Fibroblast of mammary gland (primary cell): ENCODE measurements at regions not wholly inside any gene's neighbourhood (a gene's known extent, or its start where the extent isn't known, plus 50 kb on each side); places are given as distances from the start of the nearest gene placed in this dataset.

Experiments used
- DNase-seq: peaks from one replicate; pipeline ENCODE4 v3.0.0-alpha.2; 2010; ENCODE audit warnings: low read depth
- H3K4me3 ChIP-seq: 2 replicates; pipeline ENCODE4 v1.5.1; 2011; ENCODE audit warnings: low read depth, mild to moderate bottlenecking, low read length, moderate library complexity; ENCODE audit not compliant: control insufficient read depth
- CTCF ChIP-seq: conservative IDR thresholded peaks from 2 replicates; pipeline ENCODE4 v1.5.1; 2011; ENCODE audit warnings: low read depth, low read length, inconsistent platforms; ENCODE audit not compliant: control insufficient read depth, insufficient read depth

DNA sequence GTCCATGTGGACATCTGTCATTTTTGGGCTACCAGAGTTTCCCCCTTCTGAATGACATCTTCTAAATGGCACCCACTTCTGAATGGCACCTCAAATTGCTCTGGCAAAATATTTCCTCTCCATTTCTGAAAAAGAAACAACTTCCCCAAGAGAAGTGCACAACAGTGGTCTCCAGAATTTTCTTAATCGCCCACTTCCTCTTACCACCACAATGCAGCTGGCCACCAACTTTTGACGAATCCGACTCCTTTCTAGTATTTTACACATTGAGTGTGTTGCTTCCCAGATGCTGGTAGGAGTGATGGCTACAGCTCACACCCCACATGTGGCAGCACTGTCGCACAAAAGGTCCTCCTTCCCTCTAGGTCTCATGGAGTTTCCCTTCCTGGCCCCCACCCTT is 216.1 kb downstream of the FOXA2 start:
- no peak for TF ChIP-seq CTCF
- no peak for DNase-seq
- no peak overlapping the region for H3K4me3 ChIP-seq

DNA sequence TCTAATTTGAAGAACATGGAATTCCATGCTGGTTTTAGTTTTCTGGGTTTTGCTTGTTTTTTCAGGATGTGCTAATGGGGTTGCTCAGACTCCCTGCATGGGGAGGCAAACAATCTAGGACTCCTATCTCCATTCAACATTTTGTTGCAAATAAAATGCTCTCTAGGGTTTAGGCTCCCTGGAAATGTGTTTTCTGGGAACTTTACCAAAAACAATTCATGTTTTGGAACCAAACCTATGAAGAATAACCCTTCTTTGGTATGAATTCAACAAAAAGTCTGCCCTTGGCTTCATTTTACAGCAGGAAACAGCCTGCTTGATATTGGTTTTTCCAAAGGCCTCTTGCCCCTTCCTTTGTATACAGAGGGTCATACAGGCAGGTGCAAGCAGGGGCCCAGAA is 217.7 kb downstream of the FOXA2 start:
- no peak overlapping the region for H3K4me3 ChIP-seq
- no peak for TF ChIP-seq CTCF
- DNase-seq: no peak

- TF ChIP-seq CTCF: no peak
- no peak for DNase-seq
- H3K4me3 ChIP-seq: no peak overlapping the region
Observed at GRCh38 chr20:22354647-22355046, 229.7 kb downstream of the FOXA2 start.

DNA sequence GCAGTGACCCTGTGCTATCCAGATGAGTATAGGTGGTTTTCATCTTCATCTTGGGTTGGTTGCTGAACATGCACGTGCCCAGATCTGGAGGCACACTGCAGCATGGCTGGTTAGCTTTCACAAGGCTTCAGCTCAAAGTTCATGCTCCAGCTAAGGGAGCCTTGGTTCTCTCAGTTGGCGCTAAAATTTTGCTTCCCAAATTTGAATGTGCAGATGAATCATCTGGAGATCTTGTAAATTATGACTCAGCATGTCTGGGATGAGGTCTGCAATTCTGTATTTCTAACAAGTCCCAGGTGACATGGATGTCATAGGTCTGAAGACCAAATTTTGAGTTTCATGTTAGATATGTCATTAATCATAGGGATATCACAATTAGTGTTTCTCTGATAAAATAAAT is 230.8 kb downstream of the FOXA2 start:
- TF ChIP-seq CTCF: no peak

DNA sequence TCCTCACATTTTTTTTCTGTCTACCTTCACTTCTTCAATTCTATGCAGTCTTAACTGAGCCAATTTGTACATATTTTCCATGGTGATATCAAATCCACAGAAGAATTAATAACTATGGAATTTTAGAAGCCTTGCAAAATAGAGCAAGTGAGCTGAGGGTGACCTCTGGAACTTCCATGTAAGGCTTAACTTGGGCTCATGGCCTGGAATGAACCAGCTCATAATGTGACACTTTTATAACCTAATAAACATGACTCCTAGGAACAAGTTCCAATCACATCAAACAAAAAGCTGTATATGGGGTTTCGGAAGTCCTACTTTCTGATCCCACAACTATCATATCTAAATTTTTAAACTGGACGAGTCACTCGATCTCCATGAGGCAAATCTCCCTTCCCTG is 232.4 kb downstream of the FOXA2 start:
- no peak overlapping the region for H3K4me3 ChIP-seq
- TF ChIP-seq CTCF: no peak
- no peak for DNase-seq

More for the DNA sequence above, 230.8 kb downstream of the FOXA2 start:
- DNase-seq: peak; percentile 37
- no peak overlapping the region for H3K4me3 ChIP-seq

- no peak for TF ChIP-seq CTCF
- no peak overlapping the region for H3K4me3 ChIP-seq
- no peak for DNase-seq
Observed at GRCh38 chr20:22350624-22351023, 233.7 kb downstream of the FOXA2 start.

DNA sequence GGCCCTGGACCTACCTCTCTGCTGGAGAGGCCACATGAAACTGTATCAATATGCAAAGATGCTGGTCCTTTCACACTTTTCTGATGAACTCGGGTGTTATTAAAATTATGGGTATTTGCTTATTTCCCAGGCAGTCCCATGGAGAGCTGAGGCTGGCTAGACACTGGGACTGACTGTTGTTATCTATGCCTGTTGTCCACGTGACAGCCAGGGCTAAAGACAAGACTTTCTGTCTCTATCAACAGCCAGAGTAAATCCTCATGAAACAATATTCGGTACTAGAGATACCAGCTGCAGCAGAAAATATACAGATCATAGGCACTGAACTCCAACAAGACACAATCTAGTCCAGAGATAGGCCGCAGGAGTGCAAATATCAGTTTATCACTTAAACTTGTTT is 236.4 kb downstream of the FOXA2 start:
- H3K4me3 ChIP-seq: no peak overlapping the region
- TF ChIP-seq CTCF: no peak
- no peak for DNase-seq
